Neural progenitor cell (in vitro differentiated cells): ENCODE measurements at regions not wholly inside any gene's neighbourhood (a gene's known extent, or its start where the extent isn't known, plus 50 kb on each side); places are given as distances from the start of the nearest gene placed in this dataset.

Experiments
- DNase-seq: peaks from one replicate; pipeline ENCODE4 v3.0.0-alpha.2; 2016; ENCODE audit warnings: low spot score
- H2AFZ ChIP-seq: fragments of 200-600 bp; sonication (generic); replicated peaks from 2 replicates; pipeline ENCODE4 v1.6.1; 2016; ENCODE audit warnings: antibody characterized with exemption
- H3F3A ChIP-seq: fragments of 200-600 bp; sonication (generic); 2 replicates; pipeline ENCODE4 v1.6.1; 2016; ENCODE audit warnings: antibody characterized with exemption, low read depth
- H3K27ac ChIP-seq: fragments of 200-600 bp; sonication (generic); 2 replicates; pipeline ENCODE4 v1.5.1; 2016; ENCODE audit warnings: mild to moderate bottlenecking
- H3K27me3 ChIP-seq: fragments of 200-600 bp; sonication (generic); 2 replicates; pipeline ENCODE4 v1.6.1; 2016; ENCODE audit warnings: mild to moderate bottlenecking, moderate library complexity
- H3K36me3 ChIP-seq: fragments of 200-600 bp; sonication (generic); 2 replicates; pipeline ENCODE4 v1.5.1; 2016
- H3K4me1 ChIP-seq: fragments of 200-600 bp; sonication (generic); 2 replicates; pipeline ENCODE4 v1.6.1; 2016; ENCODE audit warnings: mixed run types
- H3K4me2 ChIP-seq: fragments of 200-600 bp; sonication (generic); 2 replicates; pipeline ENCODE4 v1.6.1; 2016
- H3K4me3 ChIP-seq: fragments of 200-600 bp; sonication (generic); 2 replicates; pipeline ENCODE4 v1.5.1; 2016
- H3K79me2 ChIP-seq: fragments of 200-600 bp; sonication (generic); 2 replicates; pipeline ENCODE4 v1.6.1; 2016; ENCODE audit warnings: low read depth
- H3K9ac ChIP-seq: fragments of 200-600 bp; sonication (generic); 2 replicates; pipeline ENCODE4 v1.6.1; 2016
- H3K9me3 ChIP-seq: fragments of 200-600 bp; sonication (generic); 2 replicates; pipeline ENCODE4 v1.5.1; 2016; ENCODE audit warnings: low read depth
- H4K20me1 ChIP-seq: fragments of 200-600 bp; sonication (generic); 2 replicates; pipeline ENCODE4 v1.6.1; 2016; ENCODE audit warnings: low read depth
- H3K27ac Mint-ChIP-seq: 3 replicates; pipeline ENCODE4 v1.8.0; 2021; ENCODE audit warnings: mixed read lengths
- H3K27me3 Mint-ChIP-seq: 2 replicates; pipeline ENCODE4 v1.8.0; 2022; ENCODE audit warnings: low read depth, mild to moderate bottlenecking, inconsistent platforms, moderate library complexity, mixed read lengths; ENCODE audit not compliant: insufficient read depth
- H3K36me3 Mint-ChIP-seq: 3 replicates; pipeline ENCODE4 v1.8.0; 2021; ENCODE audit warnings: mixed read lengths
- H3K4me1 Mint-ChIP-seq: 3 replicates; pipeline ENCODE4 v1.8.0; 2021; ENCODE audit warnings: mixed read lengths
- H3K4me3 Mint-ChIP-seq: 3 replicates; pipeline ENCODE4 v1.8.0; 2021; ENCODE audit warnings: mild to moderate bottlenecking, moderate library complexity, mixed read lengths
- H3K9me3 Mint-ChIP-seq: 3 replicates; pipeline ENCODE4 v1.8.0; 2020; ENCODE audit warnings: mixed read lengths
- CTCF ChIP-seq: fragments of 200-600 bp; sonication (generic); IDR thresholded peaks from 2 replicates; pipeline ENCODE4 v1.5.1; 2017; ENCODE audit warnings: antibody characterized with exemption, mild to moderate bottlenecking
- EZH2 ChIP-seq: fragments of 200-600 bp; sonication (generic); IDR thresholded peaks from 2 replicates; pipeline ENCODE4 v1.6.1; 2017; ENCODE audit warnings: antibody characterized with exemption, mild to moderate bottlenecking, moderate library complexity
- EZH2phosphoT487 ChIP-seq: fragments of 200-600 bp; sonication (generic); IDR thresholded peaks from 2 replicates; pipeline ENCODE4 v1.6.1; 2017; ENCODE audit warnings: antibody characterized with exemption

- H4K20me1 ChIP-seq, result no peaks in the 10 kb centered on the region
- Mint-ChIP-seq H3K9me3 (no peaks in the 10 kb centered on the region), H3K4me1 (peaks cover 11% of the 10 kb centered on the region), H3K36me3 (no peaks in the 10 kb centered on the region), H3K27me3 (peaks cover 4% of the 10 kb centered on the region), H3K4me3 (no peak overlapping the region), H3K27ac (no peak overlapping the region)
- H3K9ac ChIP-seq, result no peak overlapping the region
- no peak overlapping the region for H3K27ac ChIP-seq
- peaks cover 8% of the 10 kb centered on the region for H3K4me1 ChIP-seq
- H3K9me3 ChIP-seq, result no peaks in the 10 kb centered on the region
- H3K4me3 ChIP-seq, result no peak overlapping the region
- H3K27me3 ChIP-seq, result no peaks in the 10 kb centered on the region
- no peaks in the 10 kb centered on the region for H3K36me3 ChIP-seq
- no peak overlapping the region for H3K4me2 ChIP-seq
- no peak overlapping the region for H2AFZ ChIP-seq
- no peaks in the 10 kb centered on the region for H3K79me2 ChIP-seq
- H3F3A ChIP-seq, result peaks cover 3% of the 10 kb centered on the region
- peak; percentile 58 for DNase-seq
- TF ChIP-seq CTCF (peak; percentile 57), EZH2phosphoT487 (no peak)
Measured at GRCh38 chr17:77266891-77267341, 126.1 kb downstream of the SEC14L1 start.

GRCh38 chr17:77269696-77270681 is 129.2 kb downstream of the SEC14L1 start:
- no peak overlapping the region for H3K9ac ChIP-seq
- Mint-ChIP-seq H3K27me3 (peaks cover 5% of the 10 kb centered on the region), H3K36me3 (no peaks in the 10 kb centered on the region), H3K4me3 (no peak overlapping the region), H3K9me3 (no peaks in the 10 kb centered on the region), H3K27ac (peak overlapping the region; percentile 3), H3K4me1 (peaks cover 2% of the 10 kb centered on the region)
- no peak for TF ChIP-seq CTCF
- no peak for TF ChIP-seq EZH2
- no peak for TF ChIP-seq EZH2phosphoT487
- H3K36me3 ChIP-seq, result no peaks in the 10 kb centered on the region
- no peak overlapping the region for H3K27ac ChIP-seq
- no peak overlapping the region for H3K4me2 ChIP-seq
- no peaks in the 10 kb centered on the region for H3K79me2 ChIP-seq
- no peaks in the 10 kb centered on the region for H3K4me1 ChIP-seq
- no peak overlapping the region for H3K4me3 ChIP-seq
- DNase-seq, result no peak
- H3K9me3 ChIP-seq, result no peaks in the 10 kb centered on the region
- H3K27me3 ChIP-seq, result no peaks in the 10 kb centered on the region
- no peak overlapping the region for H2AFZ ChIP-seq
- H4K20me1 ChIP-seq, result no peaks in the 10 kb centered on the region
- H3F3A ChIP-seq, result peaks cover 6% of the 10 kb centered on the region

DNA sequence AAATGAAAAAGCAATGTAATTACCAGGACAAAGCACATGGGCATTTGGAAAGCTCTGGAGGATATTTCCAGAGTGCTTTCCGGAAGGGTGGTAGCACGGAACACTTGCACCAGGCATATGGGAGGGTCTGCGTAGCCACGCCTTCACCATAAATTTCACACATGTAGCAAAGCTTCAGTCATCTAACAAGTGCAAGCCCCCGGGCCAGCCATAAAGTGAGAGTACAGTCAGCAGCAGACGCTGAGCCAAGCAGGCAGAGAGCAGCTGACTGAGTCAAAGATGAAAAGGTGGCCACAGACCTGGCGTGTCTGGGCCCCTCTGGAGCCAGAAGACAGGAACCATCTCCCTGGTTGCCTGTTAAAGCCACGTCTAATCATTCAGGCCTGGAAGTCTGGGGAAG is 130.6 kb downstream of the SEC14L1 start:
- H3K9ac ChIP-seq, result no peak overlapping the region
- Mint-ChIP-seq H3K27me3 (peaks cover 2% of the 10 kb centered on the region), H3K4me1 (peaks cover 8% of the 10 kb centered on the region), H3K4me3 (no peak overlapping the region), H3K27ac (no peak overlapping the region), H3K36me3 (no peaks in the 10 kb centered on the region), H3K9me3 (no peaks in the 10 kb centered on the region)
- H3K4me3 ChIP-seq, result no peak overlapping the region
- no peaks in the 10 kb centered on the region for H4K20me1 ChIP-seq
- H3K36me3 ChIP-seq, result no peaks in the 10 kb centered on the region
- peaks cover 19% of the 10 kb centered on the region for H3F3A ChIP-seq
- no peak overlapping the region for H3K27ac ChIP-seq
- no peak overlapping the region for H3K4me2 ChIP-seq
- no peak for TF ChIP-seq CTCF
- no peak for TF ChIP-seq EZH2phosphoT487
- TF ChIP-seq EZH2, result no peak
- peaks cover 9% of the 10 kb centered on the region for H3K4me1 ChIP-seq
- no peaks in the 10 kb centered on the region for H3K9me3 ChIP-seq
- no peak overlapping the region for H2AFZ ChIP-seq
- H3K79me2 ChIP-seq, result no peaks in the 10 kb centered on the region
- H3K27me3 ChIP-seq, result no peaks in the 10 kb centered on the region
- DNase-seq, result no peak
